Peyer's patch (tissue), 4 donors: ENCODE measurements at regions not wholly inside any gene's neighbourhood (a gene's known extent, or its start where the extent isn't known, plus 50 kb on each side); places are given as distances from the start of the nearest gene placed in this dataset.

ENCODE experiments used
- CTCF ChIP-seq, 6 experiments: fragments of 450-650 bp in 4 of 6; fragments of 200-600 bp in 2 of 6; sonication (generic) in 1 of 6; IDR thresholded peaks; one replicate each; pipeline ENCODE4 v1.5.1; 2017 to 2019; ENCODE audit warnings: antibody characterized with exemption in 6 of 6, mild to moderate bottlenecking in 3 of 6, moderate library complexity in 1 of 6
- POLR2A ChIP-seq, 2 donors: fragments of 450-650 bp; IDR thresholded peaks; one replicate each; pipeline ENCODE4 v1.5.1; 2017; ENCODE audit warnings: antibody characterized with exemption in 2 of 2, mild to moderate bottlenecking in 2 of 2, moderate library complexity in 2 of 2

GRCh38 chr16:27628241-27628942, 78.4 kb downstream of the KATNIP start:
- TF ChIP-seq CTCF (IDR thresholded peaks at IDR 0.05) (no peak), POLR2A (IDR thresholded peaks at IDR 0.05) (no peak)
